Fibroblast of villous mesenchyme (primary cell): ENCODE measurements at regions not wholly inside any gene's neighbourhood (a gene's known extent, or its start where the extent isn't known, plus 50 kb on each side); places are given as distances from the start of the nearest gene placed in this dataset.

Experiments
- DNase-seq: peaks from one replicate; pipeline ENCODE4 v3.0.0-alpha.2; 2010; ENCODE audit warnings: low read depth
- H3K4me3 ChIP-seq: 2 replicates; pipeline ENCODE4 v1.5.1; 2011; ENCODE audit warnings: low read depth, mild to moderate bottlenecking, low read length
- CTCF ChIP-seq: IDR thresholded peaks from 2 replicates; pipeline ENCODE4 v1.5.1; 2012; ENCODE audit warnings: low read depth, mild to moderate bottlenecking, low read length; ENCODE audit not compliant: insufficient read depth

GRCh38 chr4:17093481-17093880 is 195.0 kb upstream of the LDB2 start:
- TF ChIP-seq CTCF = no peak
- H3K4me3 ChIP-seq = no peak overlapping the region

GRCh38 chr4:17092736-17093437 is 194.4 kb upstream of the LDB2 start:
- DNase-seq = no peak
- TF ChIP-seq CTCF = no peak
- no peak overlapping the region for H3K4me3 ChIP-seq

More at GRCh38 chr4:17093481-17093880, 195.0 kb upstream of the LDB2 start:
- no peak for DNase-seq

GRCh38 chr4:17091104-17091503 is 192.7 kb upstream of the LDB2 start:
- no peak overlapping the region for H3K4me3 ChIP-seq
- TF ChIP-seq CTCF = no peak
- DNase-seq = no peak

GRCh38 chr4:17090063-17090462 is 191.6 kb upstream of the LDB2 start:
- no peak overlapping the region for H3K4me3 ChIP-seq
- no peak for TF ChIP-seq CTCF
- DNase-seq = no peak

GRCh38 chr4:17085416-17085815 is 187.0 kb upstream of the LDB2 start:
- DNase-seq = no peak
- TF ChIP-seq CTCF = no peak

GRCh38 chr4:17082186-17082585 is 183.7 kb upstream of the LDB2 start:
- DNase-seq = no peak
- TF ChIP-seq CTCF = no peak
- no peak overlapping the region for H3K4me3 ChIP-seq

More at GRCh38 chr4:17085416-17085815, 187.0 kb upstream of the LDB2 start:
- no peak overlapping the region for H3K4me3 ChIP-seq

- no peak for DNase-seq
- no peak overlapping the region for H3K4me3 ChIP-seq
- TF ChIP-seq CTCF = no peak
These were observed 182.7 kb upstream of the LDB2 start for GRCh38 chr4:17081179-17081578.
